NCI-H1092 treated with DMSO at 0.1 percent for 48 hours (cell line): ENCODE measurements at regions not wholly inside any gene's neighbourhood (a gene's known extent, or its start where the extent isn't known, plus 50 kb on each side); places are given as distances from the start of the nearest gene placed in this dataset.
"Not testable (repeated sequence)": the region's sequence is repeated elsewhere in the genome, so short reads cannot be mapped to it uniquely, and the experiment has no call there.

ENCODE experiments used
- DNase-seq: peaks from one replicate; lab custom pipeline; 2025; lab: John Stamatoyannopoulos, UW

DNA sequence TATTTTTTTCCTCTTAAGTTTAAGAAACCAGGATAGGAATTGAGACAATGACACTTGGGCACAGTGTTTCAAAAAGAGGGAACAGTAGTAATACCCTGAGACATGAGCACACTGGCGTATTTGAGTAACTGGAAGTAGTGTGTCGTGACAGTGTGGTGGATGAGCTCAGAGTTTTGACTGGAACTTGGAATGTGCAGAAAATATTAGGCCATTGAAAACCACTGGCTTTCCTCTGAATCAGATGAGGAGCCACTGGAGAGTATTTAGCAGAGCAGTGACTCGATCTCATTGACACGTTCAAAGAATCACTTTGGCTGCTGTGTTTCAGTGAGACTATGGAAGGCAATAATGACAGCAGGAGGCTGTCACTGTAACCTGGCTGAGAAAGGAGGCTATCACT is 1531.2 kb downstream of the STIM2 start:
- no peak for DNase-seq

DNA sequence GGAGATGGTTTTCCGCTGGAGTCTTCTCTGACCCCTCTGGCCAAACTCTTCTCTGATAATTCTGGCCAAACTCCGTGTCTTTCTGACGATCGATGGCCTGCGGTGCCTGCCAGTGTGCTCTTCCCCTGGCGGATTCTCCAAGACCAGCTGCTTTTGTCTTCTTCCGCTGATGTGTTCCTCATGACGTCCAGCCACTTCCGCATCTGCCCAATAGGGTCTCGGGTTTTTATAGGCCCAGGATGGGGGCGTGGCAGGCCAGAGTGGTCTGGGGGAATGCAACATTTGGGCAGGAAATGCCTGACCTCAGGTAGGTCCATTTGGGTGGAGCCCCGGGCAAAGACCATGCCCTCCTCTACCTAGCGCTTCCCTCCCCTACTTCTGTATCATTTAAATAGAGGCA is 1542.1 kb downstream of the STIM2 start:
- no peak for DNase-seq

DNA sequence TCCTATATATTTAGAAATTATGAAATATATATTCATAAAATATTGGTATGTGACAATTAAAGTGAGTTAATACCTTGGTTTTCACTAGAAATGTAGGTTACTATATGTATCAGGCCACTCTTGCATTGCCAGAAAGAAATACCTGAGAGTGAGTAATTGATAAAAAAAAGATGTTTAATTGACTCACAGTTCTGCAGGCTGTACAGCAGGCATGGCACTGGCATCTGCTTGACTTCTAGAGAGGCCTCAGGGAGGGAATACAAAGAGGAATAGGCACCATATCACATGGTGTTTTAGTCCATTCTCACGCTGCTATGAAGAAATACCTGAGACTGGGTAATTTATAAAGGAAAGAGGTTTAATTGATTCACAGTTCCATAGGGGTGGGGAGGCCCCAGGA is 1560.6 kb downstream of the STIM2 start:
- DNase-seq, result no peak

DNA sequence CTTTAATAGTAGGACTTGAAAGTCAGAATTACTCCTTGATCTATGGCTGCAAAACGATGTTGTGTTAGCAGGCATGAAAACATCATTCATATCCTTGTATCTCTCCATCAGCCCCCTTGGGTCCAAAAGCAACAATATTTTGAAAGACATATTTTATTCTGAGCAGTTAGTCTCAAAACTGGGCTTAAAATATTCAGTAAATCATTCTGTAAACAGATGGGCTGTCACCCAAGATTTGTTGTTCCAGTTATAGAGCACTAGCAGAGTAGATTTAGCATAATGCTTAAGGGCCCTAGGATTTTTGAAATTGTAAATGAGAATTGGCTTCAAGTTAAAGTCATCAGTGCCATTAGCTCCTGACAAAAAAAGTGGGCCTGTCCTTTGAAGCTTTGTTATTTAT is 1565.6 kb downstream of the STIM2 start:
- no peak for DNase-seq

DNA sequence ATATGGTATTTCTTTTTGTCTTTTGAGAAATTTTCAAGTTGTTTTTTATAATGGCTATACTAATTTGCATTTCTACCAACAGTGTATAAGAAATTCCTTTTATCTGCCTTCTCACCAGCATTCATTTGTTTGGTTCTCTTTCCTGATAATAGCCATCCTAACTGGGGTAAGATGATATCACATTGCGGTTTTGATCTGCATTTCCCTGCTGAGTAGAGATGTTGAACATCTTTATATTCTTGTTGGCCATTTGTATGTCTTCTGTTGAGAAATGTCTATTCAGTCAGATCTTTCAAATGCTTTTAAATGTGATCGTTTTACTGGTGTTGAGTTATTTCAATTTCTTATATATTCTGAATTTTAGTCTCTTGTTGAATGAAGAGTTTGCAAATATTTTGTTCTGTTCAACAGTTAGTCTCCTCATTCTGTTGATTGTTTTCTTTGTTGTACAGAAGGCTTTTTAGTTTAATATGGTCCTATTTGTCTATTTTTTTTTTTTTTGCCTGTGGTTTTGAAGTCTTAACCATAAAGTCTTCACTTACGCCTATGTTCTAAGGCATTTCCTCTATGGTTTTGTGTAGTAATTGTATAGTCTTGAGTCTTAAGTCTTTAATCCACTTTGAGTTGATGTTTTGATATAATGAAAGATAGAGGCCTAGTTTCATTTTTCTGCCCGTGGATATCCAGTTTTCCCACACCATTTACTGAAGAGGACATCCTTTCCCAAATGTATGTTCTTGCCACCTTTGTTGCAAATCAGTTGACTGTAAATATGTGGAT is 1566.9 kb downstream of the STIM2 start:
- no peak for DNase-seq

DNA sequence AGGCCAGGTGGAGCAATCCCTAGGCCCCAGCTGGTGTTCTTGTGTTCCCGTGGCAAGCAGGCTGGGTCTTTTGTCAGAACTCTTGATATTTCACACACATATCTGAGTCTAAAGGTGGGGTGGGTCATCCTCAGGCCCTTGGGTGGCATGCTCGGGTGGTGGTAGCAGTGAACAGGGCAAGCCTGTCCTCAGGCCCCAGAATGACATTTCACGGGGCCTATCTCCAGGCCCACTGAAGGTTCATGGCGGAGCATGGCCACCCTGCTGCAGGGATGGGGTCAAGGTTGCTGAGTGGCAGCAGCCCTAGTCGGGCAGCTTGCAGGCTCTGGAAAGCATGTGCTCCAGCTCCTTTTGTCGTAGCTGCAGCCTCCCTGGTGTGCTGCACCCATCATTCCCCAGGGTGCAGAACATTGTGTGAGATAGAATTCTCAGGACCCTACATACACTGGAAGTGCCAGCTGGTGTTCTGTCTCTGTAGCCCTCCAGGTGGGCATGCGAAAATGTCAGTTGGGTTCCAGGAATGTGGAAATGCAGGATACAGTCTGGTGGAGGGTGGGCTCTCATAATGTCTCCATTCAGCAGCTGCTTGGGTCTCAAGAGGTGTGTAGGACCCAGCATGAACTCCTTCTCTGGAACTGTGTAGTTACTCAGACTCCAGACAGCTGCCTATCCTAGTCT is 1571.8 kb downstream of the STIM2 start:
- no peak for DNase-seq

DNA sequence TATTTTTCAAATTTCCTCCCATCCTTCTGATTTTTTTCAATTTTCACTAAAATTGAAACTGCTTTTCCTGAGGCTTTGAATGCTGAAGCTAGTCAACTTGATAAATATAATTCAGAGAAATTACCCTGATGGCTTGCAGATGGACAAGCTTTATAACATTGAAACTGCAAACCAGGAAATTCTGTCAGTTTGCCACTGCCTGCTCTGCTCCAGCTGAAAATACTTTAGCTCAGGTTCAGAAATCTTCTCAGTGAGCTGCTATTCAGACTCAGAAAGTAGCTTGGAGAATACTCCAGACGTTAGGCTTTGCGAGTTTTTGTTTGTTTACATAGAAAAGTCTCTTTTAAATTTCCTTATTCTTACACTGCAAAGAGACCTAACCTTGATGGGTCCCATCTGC is 1574.7 kb downstream of the STIM2 start:
- no peak for DNase-seq

DNA sequence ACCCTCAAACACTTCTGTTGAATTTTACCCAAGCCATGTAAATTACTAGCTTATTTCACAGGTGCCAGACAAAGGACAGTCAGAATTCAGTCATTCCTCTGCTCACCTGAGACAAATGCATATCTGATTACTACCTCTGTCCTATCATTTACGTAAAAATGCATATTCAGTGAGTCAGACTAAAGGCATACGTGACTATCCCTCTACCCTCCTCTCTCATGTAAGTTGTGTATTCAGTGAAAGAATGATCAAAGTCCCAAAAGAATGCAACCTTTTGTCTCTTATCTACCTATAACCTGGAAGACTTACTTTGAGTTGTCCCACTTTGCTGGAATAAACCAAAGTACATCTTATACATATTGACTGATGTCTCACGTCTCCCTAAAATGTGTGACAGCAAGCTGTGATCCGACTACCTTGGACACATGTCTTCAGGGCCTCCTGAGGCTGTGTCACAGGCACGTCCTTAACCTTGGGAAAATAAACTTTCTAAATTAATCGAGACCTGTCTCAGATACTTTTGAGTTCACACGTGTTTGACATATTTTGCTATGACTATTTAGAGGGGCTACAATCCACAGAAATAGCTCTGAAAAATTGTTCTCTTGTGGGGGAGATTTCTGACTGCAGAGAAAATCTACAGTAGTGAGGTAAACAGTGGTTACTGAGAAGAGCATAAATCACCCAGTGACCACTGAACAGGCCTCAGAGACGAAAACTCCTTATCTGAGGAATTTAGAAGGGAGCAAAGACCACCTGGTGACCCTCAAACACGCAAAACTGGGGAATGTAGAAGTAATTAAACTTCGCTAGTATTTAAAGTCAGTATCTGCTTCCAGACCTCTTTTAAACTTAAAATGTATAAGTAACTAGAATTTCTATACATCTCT is 1575.8 kb downstream of the STIM2 start:
- no peak for DNase-seq

DNA sequence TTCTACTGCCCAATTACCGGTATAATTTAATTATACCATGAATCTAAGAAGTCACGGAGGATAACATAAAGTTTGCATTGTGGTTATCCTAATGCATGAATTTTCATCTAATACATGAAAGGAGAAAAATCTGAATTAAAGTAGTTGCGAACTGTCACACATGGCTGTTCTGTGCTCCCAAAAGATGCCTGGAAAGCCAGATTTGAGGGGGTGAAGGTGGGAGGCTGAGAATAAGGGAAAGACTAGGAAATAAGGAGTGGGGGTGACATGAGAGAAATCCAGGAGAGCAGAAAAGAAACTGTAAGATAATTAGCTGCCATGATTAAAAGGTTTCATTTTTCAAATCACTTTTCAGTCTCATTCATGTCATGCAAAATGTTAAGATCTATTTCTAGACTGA is 1582.7 kb downstream of the STIM2 start:
- no peak for DNase-seq

DNA sequence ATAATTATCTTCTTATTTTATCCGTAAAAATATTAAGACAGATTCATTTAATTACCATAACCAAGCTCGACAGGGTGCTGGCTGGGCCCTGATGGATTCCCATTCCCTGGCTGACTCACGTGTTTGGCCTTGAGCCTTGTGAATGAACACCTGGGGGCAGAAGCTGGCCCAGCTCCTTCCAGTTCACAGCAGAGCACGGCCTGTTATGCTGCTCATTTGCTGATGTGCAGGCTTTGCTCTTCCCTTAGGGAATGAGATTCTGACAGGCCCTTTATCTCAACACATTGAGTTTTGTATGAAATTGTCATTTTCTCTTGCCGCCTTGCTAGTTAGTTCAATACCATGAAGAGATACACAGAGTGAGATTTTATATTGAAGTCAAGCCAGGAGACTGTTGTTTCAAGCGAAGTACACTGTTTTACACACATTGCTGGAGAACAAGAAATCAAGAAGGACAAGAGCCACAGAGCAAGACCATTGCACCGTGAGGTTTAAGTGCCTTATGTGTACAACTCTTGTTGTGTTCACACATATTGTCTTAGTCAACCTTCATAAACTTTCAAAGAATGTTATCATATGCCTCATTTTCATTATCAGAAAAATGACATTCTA is 1583.3 kb downstream of the STIM2 start:
- no peak for DNase-seq

DNA sequence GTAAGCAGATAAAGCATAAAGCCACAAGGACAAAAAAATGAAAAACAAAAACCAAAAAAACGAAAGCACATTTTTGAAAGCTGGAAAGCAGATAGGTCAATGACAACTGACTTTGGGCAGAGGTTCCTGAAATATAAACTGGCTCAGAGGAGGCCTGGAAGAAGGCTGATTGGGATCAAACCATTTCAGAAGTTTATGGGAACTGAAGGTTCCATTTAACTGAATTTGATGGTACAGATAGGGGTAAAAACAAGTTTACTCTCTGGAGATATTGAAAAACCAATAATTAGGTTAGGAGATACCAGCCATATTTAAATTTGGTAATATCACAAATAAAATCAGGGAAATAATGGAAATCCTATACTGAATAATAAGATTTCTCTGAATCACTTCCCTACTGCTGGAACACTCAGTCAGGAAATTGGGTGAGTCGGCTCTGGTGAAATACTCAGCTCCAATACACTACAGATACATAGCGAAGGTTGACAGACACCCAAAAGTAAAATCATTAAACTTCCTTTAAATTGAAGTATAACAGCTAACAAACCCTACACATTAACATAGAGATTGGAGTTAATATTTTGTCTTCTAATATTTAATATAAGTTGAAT is 1584.3 kb downstream of the STIM2 start:
- DNase-seq, result no peak

DNA sequence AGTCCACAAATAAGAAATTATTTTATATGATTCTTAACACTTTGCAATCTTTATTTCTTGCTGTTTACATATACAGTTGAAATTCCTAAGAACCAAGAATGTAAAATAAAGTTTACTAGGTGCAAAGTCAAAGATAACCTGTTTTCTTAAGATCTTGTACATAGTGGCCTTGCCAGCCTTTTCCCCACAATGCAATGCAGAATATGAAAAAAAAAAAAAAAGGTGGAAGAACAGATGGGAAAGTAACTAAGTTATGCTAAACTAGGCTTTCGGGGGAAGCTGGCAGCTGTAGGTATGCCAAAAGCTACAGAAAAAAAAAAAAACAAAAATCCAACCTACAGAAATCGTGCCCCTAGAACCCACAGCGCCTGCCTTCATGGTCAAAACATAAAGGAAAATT is 1588.4 kb downstream of the STIM2 start:
- DNase-seq, result no peak

DNA sequence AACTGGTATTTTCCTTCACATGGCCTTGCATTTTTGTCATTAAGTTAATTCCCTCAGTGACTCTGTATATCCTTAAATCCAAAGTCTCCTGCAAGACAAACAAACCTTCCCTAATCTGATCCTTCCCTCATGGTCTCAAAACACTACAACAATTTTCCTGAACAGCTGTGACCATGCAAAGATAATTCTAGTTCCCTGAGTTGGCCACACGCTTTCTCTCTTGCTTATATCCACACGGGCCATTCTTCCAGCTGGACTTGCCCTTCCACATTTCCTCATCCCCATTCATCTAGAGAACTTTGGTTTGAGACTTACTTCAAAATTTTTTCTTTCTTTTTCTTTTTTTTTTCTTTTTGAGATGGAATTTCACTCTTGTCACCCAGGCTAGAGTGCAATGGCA is 1590.7 kb downstream of the STIM2 start:
- no peak for DNase-seq

DNA sequence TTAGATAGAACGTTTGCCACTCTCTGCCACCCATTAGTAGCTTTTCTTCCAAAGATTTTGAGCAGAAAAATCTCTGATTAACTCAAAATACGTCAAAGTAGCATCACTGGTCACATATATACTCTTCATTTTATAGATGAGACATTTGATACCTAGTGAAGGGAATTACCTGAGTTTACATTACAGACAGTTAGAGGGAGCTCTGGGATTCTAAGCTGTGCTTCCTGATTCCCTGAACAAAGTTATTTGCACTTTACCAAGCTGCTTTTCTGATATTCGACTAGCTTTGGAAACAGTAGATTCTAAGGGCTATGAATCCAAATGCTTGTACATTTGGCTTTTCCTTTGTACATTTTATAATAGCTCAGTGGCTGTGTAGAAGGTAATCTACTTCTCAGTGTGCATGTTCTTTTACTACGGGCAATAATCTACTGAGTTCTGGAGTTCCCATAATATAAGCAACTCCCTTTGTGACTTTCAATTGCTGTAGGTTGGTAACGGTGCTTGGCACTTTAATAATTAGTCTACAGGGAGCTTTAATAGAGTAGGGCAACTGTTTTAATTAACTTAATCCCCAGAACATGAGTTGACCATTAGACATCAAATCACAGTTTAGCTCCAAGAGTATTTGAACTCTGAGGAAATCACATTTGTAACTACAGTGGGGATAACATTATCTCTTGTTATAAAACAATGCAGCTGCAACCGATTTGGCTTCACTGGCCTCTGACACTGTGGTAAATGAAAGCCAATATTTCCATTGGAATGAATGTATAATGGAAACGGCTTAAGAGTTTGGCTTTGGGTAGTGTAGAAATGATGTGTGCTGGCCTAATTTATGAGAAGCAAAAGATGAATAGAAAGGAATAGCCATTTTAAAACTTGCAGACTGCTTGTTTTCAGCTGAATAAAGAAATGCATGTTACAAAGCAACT is 1602.4 kb downstream of the STIM2 start:
- DNase-seq, result no peak

DNA sequence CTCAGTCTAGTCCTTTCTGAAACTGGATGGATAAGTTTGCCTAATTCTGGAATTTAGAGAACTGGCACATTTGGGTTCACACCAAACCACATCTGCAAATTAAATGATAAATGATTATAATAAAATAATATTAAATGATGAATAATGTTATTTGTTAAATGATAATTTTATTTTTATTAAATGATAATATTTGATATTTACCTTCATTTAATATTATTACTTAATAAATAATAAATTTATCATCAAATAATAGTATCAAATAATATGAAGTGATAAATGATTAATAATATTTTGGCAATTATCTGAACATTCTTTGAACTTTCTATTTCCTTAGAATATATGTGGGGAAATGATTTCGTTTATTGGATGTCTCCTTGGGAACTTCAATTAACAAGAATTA is 1604.2 kb downstream of the STIM2 start:
- DNase-seq, result no peak

DNA sequence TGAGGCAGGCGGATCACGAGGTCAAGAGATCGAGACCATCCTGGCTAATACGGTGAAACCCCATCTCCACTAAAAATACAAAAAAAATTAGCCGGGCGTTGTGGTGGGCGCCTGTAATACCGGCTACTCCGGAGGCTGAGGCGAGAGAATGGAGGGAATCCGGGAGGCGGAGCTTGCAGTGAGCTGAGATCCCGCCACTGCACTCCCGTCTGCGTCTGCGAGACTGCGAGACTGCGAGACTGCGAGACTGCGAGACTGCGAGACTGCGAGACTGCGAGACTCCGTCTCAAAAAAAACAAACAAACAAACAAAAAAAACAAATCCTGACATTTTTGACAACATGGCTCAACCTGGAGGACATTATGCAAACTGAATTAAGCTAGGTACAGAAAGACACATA is 1606.2 kb downstream of the STIM2 start:
- not testable (repeated sequence) for DNase-seq

DNA sequence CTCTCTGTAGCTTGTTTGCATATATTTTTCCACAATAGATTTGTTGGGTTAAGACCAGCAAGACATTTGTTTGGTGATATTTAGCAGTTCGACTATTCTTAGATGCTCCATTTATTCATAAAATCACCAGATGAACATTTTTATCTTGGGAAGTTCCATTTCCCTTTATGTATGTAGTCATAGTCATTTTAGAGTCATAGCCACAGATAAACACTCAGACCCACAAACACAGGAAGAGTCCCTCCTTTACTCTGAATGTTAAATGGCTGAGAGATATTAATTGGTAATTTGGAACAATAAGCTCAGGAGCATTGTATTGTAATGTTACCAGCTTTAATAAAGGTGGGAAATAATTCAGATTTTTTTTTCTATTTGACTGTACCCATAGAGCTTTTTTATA is 1608.7 kb downstream of the STIM2 start:
- no peak for DNase-seq

DNA sequence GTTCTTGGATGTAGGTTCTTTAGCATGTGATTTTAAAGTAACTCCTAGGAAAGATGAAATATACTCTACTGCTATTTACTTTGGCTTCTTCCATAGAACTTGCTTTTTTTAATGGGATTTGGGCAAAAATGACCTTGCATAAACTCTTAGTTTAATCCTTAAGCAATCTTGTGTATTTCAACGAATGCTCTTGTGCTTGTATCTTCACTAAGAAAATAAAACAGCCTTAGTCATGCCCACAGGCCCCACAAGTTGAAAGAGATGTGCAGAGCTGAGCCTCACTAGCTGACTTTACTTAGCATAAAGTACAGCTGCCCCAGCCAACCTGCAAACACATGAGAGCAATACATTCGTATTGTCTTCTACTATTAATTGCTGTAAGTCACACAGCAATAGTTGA is 1609.2 kb downstream of the STIM2 start:
- DNase-seq, result no peak

DNA sequence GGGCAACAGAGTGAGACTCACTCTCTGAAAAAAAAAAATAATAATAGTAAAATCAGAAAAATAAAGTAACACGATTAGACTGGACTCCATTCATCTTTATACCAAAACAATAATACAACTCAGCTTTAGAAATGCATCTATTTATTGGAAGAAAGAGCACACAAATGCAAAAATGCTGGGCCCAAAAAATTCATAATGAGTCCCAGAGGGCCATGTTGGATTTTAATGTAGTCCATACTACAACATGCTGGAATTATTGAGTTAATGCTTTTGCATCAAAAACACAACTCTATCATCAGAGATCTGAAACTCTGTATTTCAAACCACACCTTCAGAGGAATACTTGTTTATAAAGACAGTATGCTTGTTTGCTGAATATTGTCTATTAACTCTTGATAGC is 1614.7 kb downstream of the STIM2 start:
- no peak for DNase-seq

DNA sequence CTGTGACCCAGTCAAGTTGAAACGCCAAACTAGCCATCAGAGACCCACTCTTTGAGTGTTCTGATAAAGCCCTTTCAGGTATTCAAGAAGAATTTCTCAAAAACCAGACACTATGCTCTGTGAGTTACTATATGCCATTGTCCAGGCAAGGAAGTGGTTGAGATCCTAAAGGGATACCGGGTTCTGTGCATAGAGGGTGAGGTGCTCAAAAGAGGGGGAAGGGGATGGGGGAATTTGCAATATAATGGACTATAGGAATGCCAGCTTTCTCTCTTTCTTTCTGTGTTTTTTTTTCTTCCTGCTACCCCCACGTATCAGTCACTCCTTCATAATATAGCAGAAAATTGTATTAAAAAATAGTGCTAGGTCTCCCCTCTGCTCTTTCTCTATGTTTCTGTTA is 1619.0 kb downstream of the STIM2 start:
- DNase-seq, result no peak

DNA sequence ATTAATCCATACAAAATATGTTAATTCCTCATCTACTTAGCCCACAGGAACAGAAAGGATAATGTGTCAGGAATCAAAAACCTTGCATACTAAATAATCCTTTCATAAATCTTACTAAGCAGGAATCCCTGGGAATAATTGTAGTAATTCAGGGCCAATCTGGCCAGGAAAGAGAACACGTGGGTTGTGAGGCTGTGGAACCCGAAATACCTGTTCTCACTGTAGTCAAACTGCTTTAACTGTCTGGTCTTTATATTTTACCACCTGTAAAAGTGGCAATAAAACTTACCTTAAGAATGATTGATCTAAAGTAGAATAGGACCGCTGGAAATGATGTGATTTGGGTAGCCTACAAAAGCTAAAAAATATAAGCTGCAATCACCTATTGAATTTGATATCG is 1620.9 kb downstream of the STIM2 start:
- DNase-seq, result no peak
